Mononuclear cell (primary cell): ENCODE measurements at regions not wholly inside any gene's neighbourhood (a gene's known extent, or its start where the extent isn't known, plus 50 kb on each side); places are given as distances from the start of the nearest gene placed in this dataset.

Experiments used
- H3K27me3 ChIP-seq: 2 replicates; pipeline ENCODE4 v1.6.0; 2011; ENCODE audit warnings: low read length, control low read depth; ENCODE audit not compliant: insufficient read depth
- H3K4me1 ChIP-seq: 2 replicates; pipeline ENCODE4 v1.5.1; 2011; ENCODE audit warnings: mild to moderate bottlenecking, low read length, control low read depth; ENCODE audit not compliant: insufficient read depth
- H3K4me3 ChIP-seq: 2 replicates; pipeline ENCODE4 v1.5.1; 2011; ENCODE audit warnings: mild to moderate bottlenecking, low read length, moderate library complexity
- H3K9me3 ChIP-seq: 2 replicates; pipeline ENCODE4 v1.5.1; 2011; ENCODE audit warnings: low read depth, mild to moderate bottlenecking, control low read depth, low read length

DNA sequence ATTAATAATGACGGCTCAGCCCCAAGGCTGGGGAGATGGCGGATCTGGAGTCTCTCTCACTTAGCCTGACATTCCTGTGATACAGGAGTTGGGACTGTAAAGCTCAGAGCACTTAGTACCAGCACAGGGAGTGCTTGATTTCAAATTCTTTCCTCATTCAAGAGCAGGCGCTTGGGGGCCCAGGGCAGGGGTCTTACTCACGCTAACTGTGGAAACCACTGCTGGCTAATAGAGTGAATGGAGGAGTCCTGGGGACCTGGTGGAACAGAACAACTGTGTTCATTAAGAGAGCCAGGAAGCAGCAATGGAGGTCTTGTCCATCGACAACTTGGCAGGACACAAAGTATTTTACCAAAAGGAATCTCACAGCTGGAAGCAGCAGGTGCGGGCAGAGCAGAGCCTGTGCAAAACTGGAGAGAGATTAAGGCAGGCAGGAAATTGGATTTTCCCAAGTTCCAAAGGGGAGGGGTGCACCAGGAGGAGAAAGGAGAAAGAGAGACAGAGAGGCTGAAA lies 358.9 kb downstream of the TNS1 start:
- H3K4me3 ChIP-seq, result no peak overlapping the region
- no peaks in the 10 kb centered on the region for H3K9me3 ChIP-seq
- H3K27me3 ChIP-seq, result no peaks in the 10 kb centered on the region
- no peaks in the 10 kb centered on the region for H3K4me1 ChIP-seq

DNA sequence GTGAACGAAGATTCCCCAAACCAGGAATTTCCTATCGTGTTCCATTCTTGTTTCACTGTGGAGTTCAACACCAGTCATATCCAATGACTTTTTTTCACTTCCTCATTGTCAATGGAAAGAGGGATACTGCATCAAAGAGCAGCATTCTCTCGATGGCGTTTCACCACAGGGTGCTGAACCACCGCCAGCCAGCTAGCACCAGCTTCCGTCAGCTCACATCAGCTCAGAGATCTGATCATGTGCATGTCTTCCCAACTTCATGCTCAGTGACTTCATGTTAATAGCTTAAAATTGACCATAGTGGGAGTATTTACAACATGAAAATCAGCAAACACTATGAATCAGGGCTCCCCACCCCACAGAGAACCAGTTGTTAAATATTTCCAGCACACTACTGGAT lies 359.9 kb downstream of the TNS1 start:
- no peaks in the 10 kb centered on the region for H3K9me3 ChIP-seq
- no peak overlapping the region for H3K4me3 ChIP-seq
- H3K4me1 ChIP-seq, result no peaks in the 10 kb centered on the region
- H3K27me3 ChIP-seq, result no peaks in the 10 kb centered on the region

DNA sequence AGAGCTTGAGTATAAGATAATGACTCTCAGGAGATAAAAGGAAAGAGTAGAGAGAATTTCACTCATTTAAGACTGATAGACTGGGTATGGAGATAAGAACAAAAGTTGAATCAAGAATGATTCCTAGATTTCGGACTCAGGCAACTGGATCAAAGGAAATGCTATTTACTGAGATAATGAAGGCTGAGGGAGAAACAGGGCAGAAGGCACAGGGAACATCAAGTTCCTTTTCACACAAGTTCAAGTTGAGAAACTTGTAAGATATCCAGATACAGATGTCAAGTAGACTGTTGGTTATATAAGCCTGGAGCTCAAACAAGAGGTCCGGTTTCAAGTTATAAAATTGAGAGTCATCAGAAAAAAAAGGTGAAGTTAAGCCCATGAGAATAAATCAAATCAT lies 360.8 kb downstream of the TNS1 start:
- H3K27me3 ChIP-seq, result no peaks in the 10 kb centered on the region
- H3K4me1 ChIP-seq, result no peaks in the 10 kb centered on the region
- no peak overlapping the region for H3K4me3 ChIP-seq
- H3K9me3 ChIP-seq, result no peaks in the 10 kb centered on the region

DNA sequence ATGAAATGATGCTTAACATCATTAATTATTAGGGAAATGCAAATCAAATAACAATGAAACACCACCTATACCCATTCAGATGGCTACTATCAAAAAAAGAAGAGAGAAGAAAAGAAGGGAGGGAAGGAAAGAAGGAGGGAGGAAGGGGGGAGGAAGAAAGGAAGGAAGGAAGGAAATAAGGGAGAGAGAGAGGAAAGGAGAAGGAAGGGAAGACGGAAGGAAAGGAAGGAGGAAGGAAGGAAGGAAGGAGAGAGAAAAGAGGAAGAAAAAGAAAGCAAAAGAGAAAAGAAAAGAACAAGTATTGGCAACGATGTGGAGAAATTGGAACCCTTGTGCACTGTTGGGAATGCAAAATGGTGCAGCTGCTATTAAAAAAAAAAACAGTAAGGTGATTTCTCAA lies 363.3 kb downstream of the TNS1 start:
- H3K9me3 ChIP-seq, result no peaks in the 10 kb centered on the region
- no peaks in the 10 kb centered on the region for H3K4me1 ChIP-seq
- H3K4me3 ChIP-seq, result no peak overlapping the region
- no peaks in the 10 kb centered on the region for H3K27me3 ChIP-seq

DNA sequence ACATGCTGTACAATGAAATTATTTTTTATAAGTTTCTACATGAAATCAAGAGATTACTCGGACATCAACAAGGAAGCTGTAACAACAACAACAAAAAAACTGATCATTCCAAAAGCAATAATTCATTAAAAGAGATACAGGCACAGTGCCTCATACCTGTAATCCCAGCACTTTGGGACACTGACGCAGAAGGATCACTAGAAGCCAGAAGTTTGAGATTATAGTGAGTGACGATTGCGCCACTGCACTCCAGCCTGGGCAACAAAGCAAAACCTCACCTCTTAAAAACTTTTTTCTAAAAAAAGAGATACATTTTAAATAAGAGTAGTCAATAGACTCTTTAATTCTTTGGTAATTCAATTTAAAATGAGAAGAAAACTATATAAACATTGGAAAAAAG lies 364.3 kb downstream of the TNS1 start:
- no peaks in the 10 kb centered on the region for H3K9me3 ChIP-seq
- no peaks in the 10 kb centered on the region for H3K27me3 ChIP-seq
- H3K4me1 ChIP-seq, result no peaks in the 10 kb centered on the region
- no peak overlapping the region for H3K4me3 ChIP-seq

DNA sequence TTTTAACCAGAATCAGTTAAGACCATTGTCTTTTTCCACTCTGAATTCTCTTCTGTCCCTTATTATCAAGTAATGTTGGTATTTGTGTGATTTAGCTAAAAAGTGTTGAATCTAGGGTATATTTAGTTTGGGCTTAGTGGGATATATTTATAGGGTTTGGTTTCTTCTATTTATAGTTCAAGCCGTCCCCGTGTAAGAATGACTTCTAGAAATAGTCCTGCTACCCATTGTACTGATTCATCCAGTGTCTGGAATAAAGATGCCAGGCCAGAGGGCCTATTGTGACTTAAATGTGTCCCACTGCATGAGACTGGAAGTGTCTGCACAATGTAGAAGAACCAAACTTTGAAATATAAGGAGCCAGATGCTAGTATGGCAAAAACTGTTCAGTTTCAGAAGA lies 364.8 kb downstream of the TNS1 start:
- Histone ChIP-seq H3K27me3 (no peaks in the 10 kb centered on the region), H3K4me3 (no peak overlapping the region), H3K9me3 (no peaks in the 10 kb centered on the region), H3K4me1 (no peaks in the 10 kb centered on the region)

DNA sequence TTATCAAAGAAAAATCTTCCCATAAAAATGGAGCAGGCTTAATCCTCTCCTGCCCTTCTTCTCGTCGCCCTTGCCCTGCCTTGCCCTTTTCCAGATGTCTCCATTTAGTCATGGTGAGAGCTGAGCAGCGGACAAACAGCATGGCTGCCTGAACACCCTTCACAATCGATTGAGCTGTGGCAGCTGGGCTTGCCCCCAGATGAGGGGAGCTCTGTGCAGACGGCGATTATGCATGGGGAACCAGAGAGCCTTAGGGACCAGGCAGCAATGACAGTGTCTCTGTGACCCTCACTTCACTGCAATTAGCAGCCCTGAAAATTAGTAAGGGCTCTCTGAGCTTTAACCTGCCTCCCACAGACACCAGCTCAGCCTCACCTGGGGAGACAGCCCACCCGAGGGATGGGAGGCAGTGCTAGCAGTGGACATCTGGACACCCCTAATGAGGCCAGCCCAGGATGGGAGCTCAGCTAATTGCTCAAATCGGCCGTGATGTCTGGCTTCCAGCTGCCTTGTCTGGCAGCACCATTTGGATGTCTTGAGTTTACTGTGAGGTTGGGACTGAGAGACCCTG lies 365.7 kb downstream of the TNS1 start:
- no peak overlapping the region for H3K4me3 ChIP-seq
- no peaks in the 10 kb centered on the region for H3K9me3 ChIP-seq
- no peaks in the 10 kb centered on the region for H3K27me3 ChIP-seq
- H3K4me1 ChIP-seq, result no peaks in the 10 kb centered on the region

DNA sequence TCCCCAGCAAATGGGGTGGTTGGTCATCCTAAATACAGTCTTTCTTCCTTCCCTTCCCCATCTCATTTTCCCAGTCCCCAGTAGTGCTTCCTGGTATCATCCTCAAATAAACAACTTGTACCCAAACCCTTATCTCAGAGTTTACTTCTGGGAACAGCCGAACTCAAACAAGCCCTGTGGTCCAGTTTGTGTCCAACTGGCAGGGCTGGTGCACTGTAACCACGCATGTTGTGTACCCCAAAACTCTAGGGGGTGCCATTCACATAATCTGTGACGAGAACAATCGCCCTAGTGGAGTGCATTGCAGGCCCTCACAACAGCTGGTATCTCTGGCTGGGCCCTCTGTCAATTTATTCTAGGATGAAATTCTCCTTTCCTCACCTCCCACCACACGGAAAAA lies 366.2 kb downstream of the TNS1 start:
- Histone ChIP-seq H3K27me3 (no peaks in the 10 kb centered on the region), H3K4me1 (no peaks in the 10 kb centered on the region), H3K4me3 (no peak overlapping the region), H3K9me3 (no peaks in the 10 kb centered on the region)

DNA sequence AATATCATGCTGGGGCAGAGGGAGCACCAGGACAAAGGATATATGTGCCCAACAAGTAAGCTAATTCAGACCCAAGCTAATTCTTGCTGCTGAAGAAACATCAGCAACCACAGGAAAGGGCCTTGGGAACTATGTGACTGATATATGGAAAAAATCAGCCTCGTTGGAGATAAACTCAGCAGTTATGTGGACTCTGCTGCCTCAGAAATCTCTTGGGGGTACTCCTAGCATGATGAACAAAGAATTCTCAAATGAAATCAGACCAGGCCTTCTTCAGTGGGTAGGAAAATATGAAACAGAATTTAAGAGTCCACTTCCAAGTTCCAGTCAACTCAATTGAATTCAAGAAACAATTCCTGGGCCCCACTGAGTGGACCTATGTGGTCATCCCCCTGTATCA lies 367.9 kb downstream of the TNS1 start:
- no peaks in the 10 kb centered on the region for H3K4me1 ChIP-seq

DNA sequence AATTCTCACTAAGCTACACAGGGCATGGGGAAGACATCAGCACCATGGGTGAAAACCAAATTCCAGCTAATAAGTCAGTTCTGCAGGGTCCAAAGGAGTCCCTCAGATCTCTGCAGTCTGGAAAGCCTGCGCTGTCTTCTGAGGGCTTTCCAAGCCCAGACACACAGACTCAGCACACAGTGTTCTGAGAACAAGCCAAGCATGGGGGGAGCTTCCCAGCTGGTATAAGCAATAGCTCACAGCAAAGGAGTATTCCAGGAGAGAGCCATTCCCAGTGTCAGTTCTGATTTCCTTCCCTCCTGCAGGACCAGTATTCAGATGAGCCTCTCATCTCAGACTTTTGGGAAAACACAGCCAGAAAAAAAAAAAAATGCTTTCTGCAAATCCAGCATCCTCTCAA lies 370.8 kb downstream of the TNS1 start:
- H3K4me3 ChIP-seq, result no peak overlapping the region
- H3K27me3 ChIP-seq, result no peaks in the 10 kb centered on the region
- H3K4me1 ChIP-seq, result no peaks in the 10 kb centered on the region
- H3K9me3 ChIP-seq, result no peaks in the 10 kb centered on the region

More for the DNA sequence above, 367.9 kb downstream of the TNS1 start:
- Histone ChIP-seq H3K9me3 (no peaks in the 10 kb centered on the region), H3K27me3 (no peaks in the 10 kb centered on the region), H3K4me3 (no peak overlapping the region)

DNA sequence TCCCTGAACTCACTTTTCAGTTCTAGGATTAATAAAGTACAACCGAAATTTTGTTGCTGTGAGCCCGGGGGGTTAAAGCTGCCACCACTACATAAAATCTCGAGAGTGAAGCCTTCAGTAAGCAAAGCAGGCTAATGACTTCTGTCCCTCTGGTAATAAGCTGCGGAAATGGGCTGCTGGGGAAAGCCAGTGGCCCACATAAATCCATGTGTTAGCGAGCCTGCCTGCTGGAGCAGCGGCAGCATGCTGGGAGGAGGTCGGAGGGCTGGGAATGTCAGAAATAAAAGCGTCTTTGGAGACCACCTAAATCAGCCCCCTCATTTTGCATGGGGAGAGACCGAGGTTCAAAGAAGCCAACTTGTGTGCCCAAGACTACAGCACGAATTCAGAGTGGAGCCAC lies 371.7 kb downstream of the TNS1 start:
- H3K9me3 ChIP-seq, result no peaks in the 10 kb centered on the region
- no peak overlapping the region for H3K4me3 ChIP-seq
- no peaks in the 10 kb centered on the region for H3K4me1 ChIP-seq
- no peaks in the 10 kb centered on the region for H3K27me3 ChIP-seq

DNA sequence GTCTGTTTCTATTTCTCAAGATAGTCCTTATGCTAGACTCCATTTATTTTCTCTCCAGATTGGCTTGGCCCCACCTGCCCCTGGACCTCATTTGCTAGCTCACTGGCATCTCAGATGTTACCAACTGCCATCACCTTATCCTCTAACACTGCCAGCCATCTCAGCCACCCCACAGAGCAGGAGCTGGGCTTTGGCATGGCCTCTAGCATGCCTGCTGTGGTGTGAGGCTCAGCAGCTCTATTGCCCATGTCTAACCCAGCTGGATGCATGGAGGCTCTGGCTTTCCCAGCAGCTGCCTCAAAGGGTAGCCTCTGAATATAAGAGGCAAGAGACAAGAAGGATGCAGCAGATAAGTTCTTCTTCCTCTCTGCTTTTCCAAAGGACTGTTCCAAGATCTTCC lies 373.4 kb downstream of the TNS1 start:
- Histone ChIP-seq H3K4me3 (no peak overlapping the region), H3K4me1 (no peaks in the 10 kb centered on the region), H3K27me3 (no peaks in the 10 kb centered on the region), H3K9me3 (no peaks in the 10 kb centered on the region)

DNA sequence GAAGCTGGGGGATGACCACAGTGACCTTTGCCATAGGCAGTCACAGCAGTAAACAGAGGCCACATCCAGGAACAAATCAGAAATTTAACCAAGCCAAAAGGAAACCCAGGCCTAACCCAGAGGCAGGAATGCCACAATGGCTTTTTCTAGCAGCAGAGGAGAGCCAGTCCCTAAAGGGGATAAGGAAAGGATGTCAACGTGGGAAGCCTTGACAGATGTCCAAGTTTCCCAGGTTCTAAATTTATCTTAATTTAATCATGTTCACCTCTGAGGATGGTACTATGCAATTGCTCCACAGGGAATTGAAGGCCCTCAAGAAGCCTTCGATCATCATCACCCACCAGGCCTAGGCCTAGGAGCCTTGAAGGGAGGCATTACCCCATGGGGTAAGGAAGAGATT lies 374.7 kb downstream of the TNS1 start:
- Histone ChIP-seq H3K4me3 (no peak overlapping the region), H3K27me3 (no peaks in the 10 kb centered on the region), H3K4me1 (no peaks in the 10 kb centered on the region), H3K9me3 (no peaks in the 10 kb centered on the region)

DNA sequence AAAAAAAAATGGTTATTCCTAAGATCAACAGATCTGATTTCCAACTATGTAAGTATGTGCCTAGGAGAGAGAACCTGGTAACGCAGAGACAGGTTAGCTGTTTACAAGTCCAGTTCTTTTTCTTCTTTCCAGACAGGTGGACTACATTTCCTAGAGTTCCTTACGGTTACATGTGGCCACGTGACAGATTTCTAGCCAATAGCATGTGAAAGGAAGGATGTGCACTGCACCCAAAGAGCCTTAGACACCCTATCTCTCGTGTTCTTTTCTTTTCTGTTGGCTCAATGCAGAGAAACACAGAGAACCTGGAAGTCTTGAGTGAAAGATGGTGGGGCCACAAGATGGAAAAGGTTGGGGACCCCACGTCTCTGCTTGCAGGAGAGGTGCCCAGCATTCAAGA lies 375.9 kb downstream of the TNS1 start:
- Histone ChIP-seq H3K4me3 (no peak overlapping the region), H3K4me1 (no peaks in the 10 kb centered on the region), H3K27me3 (no peaks in the 10 kb centered on the region), H3K9me3 (no peaks in the 10 kb centered on the region)

DNA sequence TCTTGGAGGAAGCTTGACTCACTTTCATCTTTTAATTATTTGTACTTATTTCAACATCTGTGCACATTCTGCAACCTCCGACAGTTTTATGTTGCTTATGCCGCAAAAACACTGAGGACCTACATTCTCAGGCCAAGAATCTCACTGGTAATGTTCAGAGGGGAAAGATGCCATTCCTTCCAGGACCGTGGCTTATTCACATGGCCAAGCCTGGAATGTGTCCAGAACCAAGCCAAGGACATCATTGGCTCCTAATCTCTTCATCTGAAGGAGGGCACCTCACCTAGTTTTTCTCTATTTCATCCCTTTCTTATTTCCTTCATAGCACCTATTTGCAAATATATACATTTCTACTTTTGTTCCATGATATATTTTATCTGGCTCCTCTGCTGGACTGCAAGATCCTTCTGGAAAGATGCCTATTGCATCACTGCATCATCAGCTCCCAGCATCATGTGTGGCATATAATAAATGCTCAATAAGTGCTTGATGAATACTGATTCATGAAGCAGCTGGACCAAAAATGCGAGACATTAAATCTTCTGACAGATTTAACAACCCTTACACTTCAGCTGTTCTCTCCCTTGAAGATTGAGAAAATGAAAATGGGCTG lies 377.1 kb downstream of the TNS1 start:
- Histone ChIP-seq H3K27me3 (no peaks in the 10 kb centered on the region), H3K4me3 (no peak overlapping the region), H3K4me1 (no peaks in the 10 kb centered on the region), H3K9me3 (no peaks in the 10 kb centered on the region)

DNA sequence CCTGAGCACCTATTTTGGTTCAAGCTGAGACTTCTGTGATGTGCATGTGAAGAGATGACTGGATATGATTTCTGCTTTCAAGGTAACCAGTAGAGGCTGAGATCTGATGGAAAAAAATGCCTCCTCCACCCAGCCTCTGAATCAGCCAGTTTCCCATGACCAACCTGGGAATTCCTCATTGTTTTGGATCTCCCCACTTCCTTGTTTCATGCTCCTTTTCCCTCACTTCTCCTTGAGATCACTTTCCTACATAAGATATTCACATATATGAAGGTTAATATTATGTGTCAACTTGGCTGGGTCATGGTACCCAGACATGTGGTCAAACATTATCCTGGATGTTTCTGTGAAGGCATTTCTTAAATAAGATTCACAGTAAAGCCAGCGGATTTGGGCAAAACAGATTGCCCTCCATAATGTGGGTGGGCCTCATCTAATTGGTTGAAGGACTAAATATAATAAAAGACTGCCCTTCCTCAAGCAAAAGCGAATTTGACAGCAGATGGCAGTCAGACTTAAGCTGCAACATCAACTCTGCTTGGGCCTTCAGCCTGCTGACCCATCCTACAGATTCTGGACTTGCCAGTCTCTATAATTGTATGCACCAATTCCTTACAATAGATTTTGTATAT lies 379.4 kb downstream of the TNS1 start:
- Histone ChIP-seq H3K4me1 (no peaks in the 10 kb centered on the region), H3K27me3 (no peaks in the 10 kb centered on the region), H3K4me3 (no peak overlapping the region), H3K9me3 (no peaks in the 10 kb centered on the region)
